MG63 (cell line): ENCODE measurements at regions not wholly inside any gene's neighbourhood (a gene's known extent, or its start where the extent isn't known, plus 50 kb on each side); places are given as distances from the start of the nearest gene placed in this dataset.

Experiments used
- DNase-seq: peaks from one replicate; pipeline ENCODE4 v3.0.0-alpha.2; 2020
- H3K27me3 ChIP-seq: fragments of 250-450 bp; sonication (Bioruptor Pico); 2 replicates; pipeline ENCODE4 v1.5.1; 2020; ENCODE audit warnings: mild to moderate bottlenecking, moderate library complexity
- H3K36me3 ChIP-seq: fragments of 250-450 bp; sonication (Bioruptor Pico); 2 replicates; pipeline ENCODE4 v1.5.1; 2020; ENCODE audit warnings: mild to moderate bottlenecking, moderate library complexity
- H3K4me3 ChIP-seq: fragments of 250-450 bp; sonication (Bioruptor Pico); 2 replicates; pipeline ENCODE4 v1.5.1; 2020; ENCODE audit warnings: mild to moderate bottlenecking, moderate library complexity
- H3K9me3 ChIP-seq: fragments of 250-450 bp; sonication (Bioruptor Pico); 2 replicates; pipeline ENCODE4 v1.5.1; 2020; ENCODE audit warnings: mild to moderate bottlenecking, moderate library complexity

GRCh38 chr1:4371849-4372248, 282.6 kb upstream of the AJAP1 start:
- Histone ChIP-seq H3K9me3 (no peaks in the 10 kb centered on the region), H3K4me3 (no peak overlapping the region), H3K36me3 (no peaks in the 10 kb centered on the region), H3K27me3 (no peaks in the 10 kb centered on the region)
- DNase-seq = no peak

GRCh38 chr1:4375812-4376211, 278.6 kb upstream of the AJAP1 start:
- no peak for DNase-seq
- no peaks in the 10 kb centered on the region for H3K36me3 ChIP-seq
- H3K9me3 ChIP-seq = no peaks in the 10 kb centered on the region
- no peaks in the 10 kb centered on the region for H3K27me3 ChIP-seq
- no peak overlapping the region for H3K4me3 ChIP-seq

- DNase-seq = no peak
- no peaks in the 10 kb centered on the region for H3K27me3 ChIP-seq
- H3K4me3 ChIP-seq = no peak overlapping the region
- no peaks in the 10 kb centered on the region for H3K36me3 ChIP-seq
- no peaks in the 10 kb centered on the region for H3K9me3 ChIP-seq
These were observed 274.8 kb upstream of the AJAP1 start for GRCh38 chr1:4379451-4380175.

GRCh38 chr1:4380564-4381168, 273.7 kb upstream of the AJAP1 start:
- Histone ChIP-seq H3K4me3 (no peak overlapping the region), H3K9me3 (no peaks in the 10 kb centered on the region), H3K27me3 (no peaks in the 10 kb centered on the region), H3K36me3 (no peaks in the 10 kb centered on the region)
- no peak for DNase-seq

GRCh38 chr1:4393191-4393590, 261.2 kb upstream of the AJAP1 start:
- H3K4me3 ChIP-seq = no peak overlapping the region
- H3K27me3 ChIP-seq = no peaks in the 10 kb centered on the region
- DNase-seq = no peak
- H3K36me3 ChIP-seq = no peaks in the 10 kb centered on the region
- H3K9me3 ChIP-seq = no peaks in the 10 kb centered on the region; the same call in 1 of the 2 replicates

- no peaks in the 10 kb centered on the region for H3K27me3 ChIP-seq
- no peaks in the 10 kb centered on the region for H3K36me3 ChIP-seq
- H3K9me3 ChIP-seq = no peaks in the 10 kb centered on the region; the same call in 1 of the 2 replicates
- no peak overlapping the region for H3K4me3 ChIP-seq
- DNase-seq = no peak
These were observed 260.0 kb upstream of the AJAP1 start for GRCh38 chr1:4394366-4394765.

- Histone ChIP-seq H3K4me3 (no peak overlapping the region), H3K27me3 (no peaks in the 10 kb centered on the region), H3K36me3 (no peaks in the 10 kb centered on the region), H3K9me3 (no peaks in the 10 kb centered on the region; the same call in 1 of the 2 replicates)
- no peak for DNase-seq
These were observed 259.3 kb upstream of the AJAP1 start for GRCh38 chr1:4395158-4395557.

- Histone ChIP-seq H3K4me3 (no peak overlapping the region), H3K27me3 (no peaks in the 10 kb centered on the region), H3K9me3 (no peaks in the 10 kb centered on the region; the same call in 1 of the 2 replicates), H3K36me3 (no peaks in the 10 kb centered on the region)
- DNase-seq = no peak
These were observed 258.7 kb upstream of the AJAP1 start for GRCh38 chr1:4395676-4396075.

GRCh38 chr1:4396551-4396950, 257.9 kb upstream of the AJAP1 start:
- H3K27me3 ChIP-seq = no peaks in the 10 kb centered on the region
- no peak overlapping the region for H3K4me3 ChIP-seq
- DNase-seq = no peak
- H3K9me3 ChIP-seq = no peaks in the 10 kb centered on the region; the same call in 1 of the 2 replicates
- no peaks in the 10 kb centered on the region for H3K36me3 ChIP-seq

GRCh38 chr1:4397196-4397595, 257.2 kb upstream of the AJAP1 start:
- Histone ChIP-seq H3K9me3 (no peaks in the 10 kb centered on the region; the same call in 1 of the 2 replicates), H3K36me3 (no peaks in the 10 kb centered on the region), H3K27me3 (no peaks in the 10 kb centered on the region), H3K4me3 (no peak overlapping the region)
- no peak for DNase-seq

GRCh38 chr1:4402032-4402431, 252.4 kb upstream of the AJAP1 start:
- no peak for DNase-seq
- no peaks in the 10 kb centered on the region for H3K36me3 ChIP-seq
- no peaks in the 10 kb centered on the region for H3K9me3 ChIP-seq
- no peak overlapping the region for H3K4me3 ChIP-seq
- H3K27me3 ChIP-seq = no peaks in the 10 kb centered on the region

- Histone ChIP-seq H3K36me3 (no peaks in the 10 kb centered on the region), H3K4me3 (no peak overlapping the region), H3K9me3 (no peaks in the 10 kb centered on the region), H3K27me3 (no peaks in the 10 kb centered on the region)
- DNase-seq = no peak
These were observed 249.4 kb upstream of the AJAP1 start for GRCh38 chr1:4404854-4405590.

- no peaks in the 10 kb centered on the region for H3K27me3 ChIP-seq
- no peaks in the 10 kb centered on the region for H3K36me3 ChIP-seq
- DNase-seq = no peak
- no peaks in the 10 kb centered on the region for H3K9me3 ChIP-seq
- H3K4me3 ChIP-seq = no peak overlapping the region
These were observed 246.6 kb upstream of the AJAP1 start for GRCh38 chr1:4407851-4408250.

- Histone ChIP-seq H3K27me3 (no peaks in the 10 kb centered on the region), H3K9me3 (no peaks in the 10 kb centered on the region), H3K4me3 (no peak overlapping the region), H3K36me3 (no peaks in the 10 kb centered on the region)
- DNase-seq = no peak
These were observed 246.0 kb upstream of the AJAP1 start for GRCh38 chr1:4408380-4408779.

- DNase-seq = no peak
- no peak overlapping the region for H3K4me3 ChIP-seq
- no peaks in the 10 kb centered on the region for H3K36me3 ChIP-seq
- H3K27me3 ChIP-seq = no peaks in the 10 kb centered on the region
- no peaks in the 10 kb centered on the region for H3K9me3 ChIP-seq
These were observed 242.5 kb upstream of the AJAP1 start for GRCh38 chr1:4411862-4412261.

GRCh38 chr1:4415476-4415875, 238.9 kb upstream of the AJAP1 start:
- H3K9me3 ChIP-seq = no peaks in the 10 kb centered on the region
- no peak for DNase-seq
- no peak overlapping the region for H3K4me3 ChIP-seq
- H3K36me3 ChIP-seq = no peaks in the 10 kb centered on the region
- no peaks in the 10 kb centered on the region for H3K27me3 ChIP-seq

GRCh38 chr1:4416189-4416588, 238.2 kb upstream of the AJAP1 start:
- no peaks in the 10 kb centered on the region for H3K9me3 ChIP-seq
- DNase-seq = no peak
- no peaks in the 10 kb centered on the region for H3K36me3 ChIP-seq
- no peaks in the 10 kb centered on the region for H3K27me3 ChIP-seq
- no peak overlapping the region for H3K4me3 ChIP-seq

- no peak for DNase-seq
- Histone ChIP-seq H3K36me3 (no peaks in the 10 kb centered on the region), H3K27me3 (no peaks in the 10 kb centered on the region), H3K4me3 (no peak overlapping the region), H3K9me3 (no peaks in the 10 kb centered on the region)
These were observed 236.4 kb upstream of the AJAP1 start for GRCh38 chr1:4418021-4418420.
